ENCODE measurements at regions not wholly inside any gene's neighbourhood (a gene's known extent, or its start where the extent isn't known, plus 50 kb on each side); places are given as distances from the start of the nearest gene placed in this dataset.

DNA sequence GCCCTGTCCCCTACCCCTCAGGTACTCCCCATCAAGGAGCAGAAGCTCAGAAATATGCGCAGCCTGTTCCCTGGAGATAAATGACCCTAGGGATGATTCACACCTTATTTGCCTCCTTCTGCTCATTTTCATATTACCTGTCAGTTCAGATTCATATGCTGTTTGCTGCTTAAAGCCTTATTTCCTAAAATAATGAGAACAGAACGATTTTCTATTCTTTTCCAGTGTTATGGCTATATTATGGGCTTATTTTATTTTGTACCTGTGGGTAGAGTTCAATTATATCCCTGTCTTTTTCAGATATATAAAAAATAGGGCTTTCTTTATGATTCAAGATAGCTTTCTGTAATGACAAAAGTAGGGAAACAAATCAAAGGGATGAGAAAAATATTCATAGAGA, 224.8 kb downstream of the RPAP3 start:
- no TSS peak for BruUV-seq (replicated peaks)
- ChIA-PET CTCF (interaction anchor here (1.1 kb wide), 1 partner anchor 10 kb away, joined by 3 read pairs; no protein-coding TSS in a partner anchor), SMC1A (ENCODE audit: uncharacterized antibody, unreplicated experiment) (no interaction called here), POLR2A (no interaction called here), RAD21 (ENCODE audit: unreplicated experiment) (no interaction called here)
- TF ChIP-seq, protein P1, sequence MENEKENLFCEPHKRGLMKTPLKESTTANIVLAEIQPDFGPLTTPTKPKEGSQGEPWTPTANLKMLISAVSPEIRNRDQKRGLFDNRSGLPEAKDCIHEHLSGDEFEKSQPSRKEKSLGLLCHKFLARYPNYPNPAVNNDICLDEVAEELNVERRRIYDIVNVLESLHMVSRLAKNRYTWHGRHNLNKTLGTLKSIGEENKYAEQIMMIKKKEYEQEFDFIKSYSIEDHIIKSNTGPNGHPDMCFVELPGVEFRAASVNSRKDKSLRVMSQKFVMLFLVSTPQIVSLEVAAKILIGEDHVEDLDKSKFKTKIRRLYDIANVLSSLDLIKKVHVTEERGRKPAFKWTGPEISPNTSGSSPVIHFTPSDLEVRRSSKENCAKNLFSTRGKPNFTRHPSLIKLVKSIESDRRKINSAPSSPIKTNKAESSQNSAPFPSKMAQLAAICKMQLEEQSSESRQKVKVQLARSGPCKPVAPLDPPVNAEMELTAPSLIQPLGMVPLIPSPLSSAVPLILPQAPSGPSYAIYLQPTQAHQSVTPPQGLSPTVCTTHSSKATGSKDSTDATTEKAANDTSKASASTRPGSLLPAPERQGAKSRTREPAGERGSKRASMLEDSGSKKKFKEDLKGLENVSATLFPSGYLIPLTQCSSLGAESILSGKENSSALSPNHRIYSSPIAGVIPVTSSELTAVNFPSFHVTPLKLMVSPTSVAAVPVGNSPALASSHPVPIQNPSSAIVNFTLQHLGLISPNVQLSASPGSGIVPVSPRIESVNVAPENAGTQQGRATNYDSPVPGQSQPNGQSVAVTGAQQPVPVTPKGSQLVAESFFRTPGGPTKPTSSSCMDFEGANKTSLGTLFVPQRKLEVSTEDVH (IDR thresholded peaks at IDR 0.05; ENCODE audit: low read depth, partially characterized antibody), result no peak
- TF ChIP-seq NR2F1 (conservative IDR thresholded peaks at IDR 0.05), result no peak
- TF ChIP-seq CREM (IDR thresholded peaks at IDR 0.05; ENCODE audit: low read depth), result no peak
- TF ChIP-seq SUZ12 (IDR thresholded peaks at IDR 0.05; ENCODE audit: unreplicated experiment), result no peak
- no peak for TF ChIP-seq SMC3 (IDR thresholded peaks at IDR 0.05; ENCODE audit: borderline replicate concordance, low read length)
- no peak for TF ChIP-seq CHD4 (IDR thresholded peaks at IDR 0.05)
- no peak for ATAC-seq
- DNase-seq (ENCODE audit: low read depth, low spot score), result no peak
- no peak overlapping the region for H3K4me2 ChIP-seq (ENCODE audit: control insufficient read depth, insufficient read depth)
- no peaks in the 10 kb centered on the region for H3K9me3 ChIP-seq (replicated peaks; ENCODE audit: control insufficient read depth, insufficient read depth, low read length)
- no peaks in the 10 kb centered on the region for H3K79me2 ChIP-seq (ENCODE audit: control insufficient read depth, insufficient read depth, low read length)
- H4K20me1 ChIP-seq (ENCODE audit: control insufficient read depth, insufficient read depth), result no peaks in the 10 kb centered on the region
- intact Hi-C loops (cut with micrococcal nuclease; ENCODE audit: unreplicated experiment), result no loop called here
- WGBS (ENCODE audit: insufficient coverage, insufficient replicate concordance, low lambda C conversion rate, missing lambda C conversion rate), result 22% methylated on average over 2 of the region's 2 CpGs
- no peak for FAIRE-seq
- H3K4me1 ChIP-seq (ENCODE audit: control insufficient read depth, insufficient read depth, low read length), result no peaks in the 10 kb centered on the region
- H3K4me3 ChIP-seq, result no peak overlapping the region
- in situ Hi-C loops (cut with MboI), result no loop called here
- H3K27ac ChIP-seq (ENCODE audit: control insufficient read depth, insufficient read depth), result no peak overlapping the region
- no peaks in the 10 kb centered on the region for H3K36me3 ChIP-seq (ENCODE audit: control insufficient read depth in 2 of 2, insufficient read depth in 2 of 2, low read length in 1 of 2)
- H3K9ac ChIP-seq (ENCODE audit: control insufficient read depth, insufficient read depth, low read length), result no peak overlapping the region
- H3K27me3 ChIP-seq (replicated peaks in 1 of 2; ENCODE audit: control insufficient read depth in 2 of 2, insufficient read depth in 2 of 2, low read length in 1 of 2), result no peaks in the 10 kb centered on the region
- H2AFZ ChIP-seq (ENCODE audit: control insufficient read depth, low read depth, low read length), result no peak overlapping the region

DNA sequence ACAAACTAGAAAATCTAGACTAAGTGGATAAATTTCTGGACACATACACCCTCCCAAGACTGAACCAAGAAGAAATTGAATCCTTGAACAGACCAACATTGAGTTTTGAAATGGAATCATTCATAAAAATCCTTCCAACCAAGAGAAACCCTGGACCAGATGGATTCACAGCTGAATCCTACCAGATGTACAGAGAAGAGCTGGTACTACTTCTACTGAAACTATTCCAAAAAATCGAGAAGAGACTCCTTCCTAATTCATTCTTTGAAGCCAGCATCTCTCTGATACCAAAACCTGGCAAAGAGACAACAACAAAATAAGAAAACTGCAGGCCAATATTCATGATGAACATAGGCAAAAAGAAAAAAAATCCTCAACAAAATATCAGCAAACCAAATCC, 227.4 kb downstream of the RPAP3 start:
- ChIA-PET CTCF (no interaction called here), SMC1A (ENCODE audit: uncharacterized antibody, unreplicated experiment) (no interaction called here), RAD21 (ENCODE audit: unreplicated experiment) (interaction anchor here (0.8 kb wide), 1 partner anchor 57 kb away, joined by 3 read pairs; no protein-coding TSS in a partner anchor), POLR2A (no interaction called here)
- no peaks in the 10 kb centered on the region for H3K4me1 ChIP-seq (ENCODE audit: control insufficient read depth, insufficient read depth, low read length)
- intact Hi-C loops (cut with micrococcal nuclease; ENCODE audit: unreplicated experiment) (no loop called here), in situ Hi-C loops (cut with MboI) (no loop called here)
- FAIRE-seq (no peak), DNase-seq (ENCODE audit: low read depth, low spot score) (no peak), ATAC-seq (no peak)
- no peaks in the 10 kb centered on the region for H3K36me3 ChIP-seq (ENCODE audit: control insufficient read depth in 2 of 2, insufficient read depth in 2 of 2, low read length in 1 of 2)
- no peaks in the 10 kb centered on the region for H3K79me2 ChIP-seq (ENCODE audit: control insufficient read depth, insufficient read depth, low read length)
- H4K20me1 ChIP-seq (ENCODE audit: control insufficient read depth, insufficient read depth), result no peaks in the 10 kb centered on the region
- H3K27ac ChIP-seq (ENCODE audit: control insufficient read depth, insufficient read depth), result no peak overlapping the region
- H2AFZ ChIP-seq (ENCODE audit: control insufficient read depth, low read depth, low read length), result no peak overlapping the region
- H3K9me3 ChIP-seq (replicated peaks; ENCODE audit: control insufficient read depth, insufficient read depth, low read length), result no peaks in the 10 kb centered on the region; the same call in 2 of the 3 replicates
- no peak overlapping the region for H3K9ac ChIP-seq (ENCODE audit: control insufficient read depth, insufficient read depth, low read length)
- no peak overlapping the region for H3K4me2 ChIP-seq (ENCODE audit: control insufficient read depth, insufficient read depth)
- WGBS (ENCODE audit: insufficient coverage, insufficient replicate concordance, low lambda C conversion rate, missing lambda C conversion rate), result 0% methylated on average over 1 of the region's 1 CpG
- no TSS peak for BruUV-seq (replicated peaks)
- no peaks in the 10 kb centered on the region for H3K27me3 ChIP-seq (replicated peaks in 1 of 2; ENCODE audit: control insufficient read depth in 2 of 2, insufficient read depth in 2 of 2, low read length in 1 of 2)
- H3K4me3 ChIP-seq, result no peak overlapping the region
- no peak for TF ChIP-seq EGR1 (IDR thresholded peaks at IDR 0.05; ENCODE audit: borderline replicate concordance in 1 of 2, low read depth in 2 of 2, low read length in 2 of 2)
- TF ChIP-seq, protein P2, sequence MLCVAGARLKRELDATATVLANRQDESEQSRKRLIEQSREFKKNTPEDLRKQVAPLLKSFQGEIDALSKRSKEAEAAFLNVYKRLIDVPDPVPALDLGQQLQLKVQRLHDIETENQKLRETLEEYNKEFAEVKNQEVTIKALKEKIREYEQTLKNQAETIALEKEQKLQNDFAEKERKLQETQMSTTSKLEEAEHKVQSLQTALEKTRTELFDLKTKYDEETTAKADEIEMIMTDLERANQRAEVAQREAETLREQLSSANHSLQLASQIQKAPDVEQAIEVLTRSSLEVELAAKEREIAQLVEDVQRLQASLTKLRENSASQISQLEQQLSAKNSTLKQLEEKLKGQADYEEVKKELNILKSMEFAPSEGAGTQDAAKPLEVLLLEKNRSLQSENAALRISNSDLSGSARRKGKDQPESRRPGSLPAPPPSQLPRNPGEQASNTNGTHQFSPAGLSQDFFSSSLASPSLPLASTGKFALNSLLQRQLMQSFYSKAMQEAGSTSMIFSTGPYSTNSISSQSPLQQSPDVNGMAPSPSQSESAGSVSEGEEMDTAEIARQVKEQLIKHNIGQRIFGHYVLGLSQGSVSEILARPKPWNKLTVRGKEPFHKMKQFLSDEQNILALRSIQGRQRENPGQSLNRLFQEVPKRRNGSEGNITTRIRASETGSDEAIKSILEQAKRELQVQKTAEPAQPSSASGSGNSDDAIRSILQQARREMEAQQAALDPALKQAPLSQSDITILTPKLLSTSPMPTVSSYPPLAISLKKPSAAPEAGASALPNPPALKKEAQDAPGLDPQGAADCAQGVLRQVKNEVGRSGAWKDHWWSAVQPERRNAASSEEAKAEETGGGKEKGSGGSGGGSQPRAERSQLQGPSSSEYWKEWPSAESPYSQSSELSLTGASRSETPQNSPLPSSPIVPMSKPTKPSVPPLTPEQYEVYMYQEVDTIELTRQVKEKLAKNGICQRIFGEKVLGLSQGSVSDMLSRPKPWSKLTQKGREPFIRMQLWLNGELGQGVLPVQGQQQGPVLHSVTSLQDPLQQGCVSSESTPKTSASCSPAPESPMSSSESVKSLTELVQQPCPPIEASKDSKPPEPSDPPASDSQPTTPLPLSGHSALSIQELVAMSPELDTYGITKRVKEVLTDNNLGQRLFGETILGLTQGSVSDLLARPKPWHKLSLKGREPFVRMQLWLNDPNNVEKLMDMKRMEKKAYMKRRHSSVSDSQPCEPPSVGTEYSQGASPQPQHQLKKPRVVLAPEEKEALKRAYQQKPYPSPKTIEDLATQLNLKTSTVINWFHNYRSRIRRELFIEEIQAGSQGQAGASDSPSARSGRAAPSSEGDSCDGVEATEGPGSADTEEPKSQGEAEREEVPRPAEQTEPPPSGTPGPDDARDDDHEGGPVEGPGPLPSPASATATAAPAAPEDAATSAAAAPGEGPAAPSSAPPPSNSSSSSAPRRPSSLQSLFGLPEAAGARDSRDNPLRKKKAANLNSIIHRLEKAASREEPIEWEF (IDR thresholded peaks at IDR 0.05; ENCODE audit: insufficient replicate concordance, low read depth, low read length), result no peak
- no peak for TF ChIP-seq CHD1 (IDR thresholded peaks at IDR 0.05; ENCODE audit: low read depth, low read length)

All from GM12878 (cell line).